ENCODE measurements at regions not wholly inside any gene's neighbourhood (a gene's known extent, or its start where the extent isn't known, plus 50 kb on each side); places are given as distances from the start of the nearest gene placed in this dataset.
A peak's percentile ranks its signal among the peaks of the same experiment; 100 is the strongest.

DNA sequence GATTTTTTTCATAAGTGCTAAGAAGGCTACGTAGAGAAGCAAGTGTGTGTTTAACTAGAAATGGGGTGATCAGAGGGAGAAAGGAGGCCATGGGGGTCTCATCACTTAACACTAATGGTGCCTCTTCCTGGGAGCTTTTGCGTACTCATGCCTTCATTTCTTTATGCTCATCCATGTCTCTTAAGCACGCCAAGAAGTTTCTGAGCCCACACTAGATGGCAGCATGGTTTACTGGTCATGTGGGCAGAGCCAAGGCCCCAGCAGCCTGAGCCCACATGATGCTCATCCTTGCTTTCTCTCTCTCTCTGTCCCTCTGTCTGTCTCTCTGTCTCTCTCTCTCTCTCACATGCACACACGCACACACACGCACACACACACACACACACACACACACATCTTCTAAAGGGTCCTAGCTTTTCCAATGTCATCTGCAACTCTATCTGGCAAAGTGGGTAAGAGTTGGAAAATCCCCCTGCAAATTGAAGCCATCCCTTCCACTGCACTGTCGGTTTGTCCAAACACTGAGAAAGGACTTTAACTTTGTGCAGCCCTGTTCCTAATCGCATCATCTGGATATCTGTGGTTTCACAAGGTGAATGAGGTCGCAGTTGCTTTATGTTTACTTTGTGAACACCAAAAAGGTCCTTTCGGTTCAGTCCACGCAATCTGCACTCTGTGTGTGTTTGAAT, 137.1 kb upstream of the CCDC68 start:
- TF ChIP-seq EZH2 (IDR thresholded peaks at IDR 0.05; ENCODE audit: low read length, unreplicated experiment): no peak
- TF ChIP-seq, protein P1, sequence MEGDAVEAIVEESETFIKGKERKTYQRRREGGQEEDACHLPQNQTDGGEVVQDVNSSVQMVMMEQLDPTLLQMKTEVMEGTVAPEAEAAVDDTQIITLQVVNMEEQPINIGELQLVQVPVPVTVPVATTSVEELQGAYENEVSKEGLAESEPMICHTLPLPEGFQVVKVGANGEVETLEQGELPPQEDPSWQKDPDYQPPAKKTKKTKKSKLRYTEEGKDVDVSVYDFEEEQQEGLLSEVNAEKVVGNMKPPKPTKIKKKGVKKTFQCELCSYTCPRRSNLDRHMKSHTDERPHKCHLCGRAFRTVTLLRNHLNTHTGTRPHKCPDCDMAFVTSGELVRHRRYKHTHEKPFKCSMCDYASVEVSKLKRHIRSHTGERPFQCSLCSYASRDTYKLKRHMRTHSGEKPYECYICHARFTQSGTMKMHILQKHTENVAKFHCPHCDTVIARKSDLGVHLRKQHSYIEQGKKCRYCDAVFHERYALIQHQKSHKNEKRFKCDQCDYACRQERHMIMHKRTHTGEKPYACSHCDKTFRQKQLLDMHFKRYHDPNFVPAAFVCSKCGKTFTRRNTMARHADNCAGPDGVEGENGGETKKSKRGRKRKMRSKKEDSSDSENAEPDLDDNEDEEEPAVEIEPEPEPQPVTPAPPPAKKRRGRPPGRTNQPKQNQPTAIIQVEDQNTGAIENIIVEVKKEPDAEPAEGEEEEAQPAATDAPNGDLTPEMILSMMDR (conservative IDR thresholded peaks at IDR 0.05; ENCODE audit: low read depth, low read length): peak; percentile 68
- Histone ChIP-seq H3F3A (ENCODE audit: low read length, unreplicated experiment) (no peaks in the 10 kb centered on the region), H3K4me2 (ENCODE audit: low read length) (no peak overlapping the region), H2AFZ (ENCODE audit: low read length) (peak overlapping the region; percentile 19; the same call in 1 of the 2 replicates), H3K27me3 (ENCODE audit: low read length) (no peaks in the 10 kb centered on the region), H3K79me2 (ENCODE audit: low read length) (no peaks in the 10 kb centered on the region), H3K27ac (ENCODE audit: low read length) (no peak overlapping the region), H4K20me1 (ENCODE audit: low read length) (no peaks in the 10 kb centered on the region), H3K9me2 (replicated peaks; ENCODE audit: low read length) (no peaks in the 10 kb centered on the region), H3K36me3 (ENCODE audit: low read depth, low read length) (no peaks in the 10 kb centered on the region), H3K4me1 (ENCODE audit: insufficient read depth, low read length) (peaks cover 15% of the 10 kb centered on the region), H3K4me3 (ENCODE audit: low read length) (no peak overlapping the region), H3K9ac (ENCODE audit: low read length) (no peak overlapping the region), H3K9me3 (ENCODE audit: low read length) (no peaks in the 10 kb centered on the region)
- no TSS peak for BruUV-seq (replicated peaks)
- ChIA-PET POLR2A (ENCODE audit: unreplicated experiment) (no interaction called here), CTCF (interaction anchor here (0.6 to 0.7 kb wide), 4 partner anchors 15 to 238 kb away, joined by 3 to 4 read pairs (median 4); no protein-coding TSS in a partner anchor)
- DNase-seq (peak; percentile 72), ATAC-seq (peak; percentile 83)
- intact Hi-C loops (cut with micrococcal nuclease): loop anchor here (2.0 to 10.0 kb wide), 2 partner anchors 138 to 228 kb away; no protein-coding TSS in a partner anchor

DNA sequence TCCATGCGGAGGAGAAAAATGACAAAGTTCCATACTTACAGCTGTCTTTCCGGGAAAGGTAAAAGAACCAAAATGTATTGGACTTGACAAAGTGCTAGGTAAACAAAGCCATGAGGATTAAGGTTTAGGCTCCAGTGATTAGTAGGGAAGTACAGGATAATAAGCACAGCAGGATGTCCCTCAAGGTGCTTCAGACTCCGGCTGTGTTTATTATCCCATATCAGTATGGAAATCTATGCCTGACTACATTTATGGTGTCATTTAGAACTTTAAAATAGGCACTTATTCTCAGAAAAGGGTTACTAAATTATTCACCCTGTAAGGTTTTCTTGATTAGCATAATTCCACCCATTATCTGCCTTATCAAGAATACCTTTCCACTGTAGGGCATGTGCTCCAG, 136.3 kb upstream of the CCDC68 start:
- Histone ChIP-seq H3F3A (ENCODE audit: low read length, unreplicated experiment) (no peaks in the 10 kb centered on the region), H3K79me2 (ENCODE audit: low read length) (no peaks in the 10 kb centered on the region), H3K27ac (ENCODE audit: low read length) (no peak overlapping the region), H4K20me1 (ENCODE audit: low read length) (no peaks in the 10 kb centered on the region), H3K4me3 (ENCODE audit: low read length) (no peak overlapping the region), H3K4me1 (ENCODE audit: insufficient read depth, low read length) (peaks cover 7% of the 10 kb centered on the region), H3K36me3 (ENCODE audit: low read depth, low read length) (no peaks in the 10 kb centered on the region), H3K27me3 (ENCODE audit: low read length) (no peaks in the 10 kb centered on the region), H2AFZ (ENCODE audit: low read length) (no peak overlapping the region), H3K9ac (ENCODE audit: low read length) (no peak overlapping the region), H3K4me2 (ENCODE audit: low read length) (no peak overlapping the region), H3K9me2 (replicated peaks; ENCODE audit: low read length) (no peaks in the 10 kb centered on the region), H3K9me3 (ENCODE audit: low read length) (no peaks in the 10 kb centered on the region)
- POLR2A ChIA-PET (ENCODE audit: unreplicated experiment): no interaction called here
- no peak for TF ChIP-seq EZH2phosphoT487 (IDR thresholded peaks at IDR 0.05; ENCODE audit: borderline replicate concordance, low read length)
- TF ChIP-seq EZH2 (IDR thresholded peaks at IDR 0.05; ENCODE audit: low read length, unreplicated experiment): no peak
- TF ChIP-seq, protein P1 (conservative IDR thresholded peaks at IDR 0.05; ENCODE audit: low read depth, low read length): no peak
- intact Hi-C loops (cut with micrococcal nuclease): loop anchor here (10.0 kb wide), 1 partner anchor 229 kb away; no protein-coding TSS in a partner anchor
- no peak for DNase-seq
- CTCF ChIA-PET: interaction anchor here (0.6 kb wide), 2 partner anchors 45 to 203 kb away, joined by 3 read pairs; no protein-coding TSS in a partner anchor
- ATAC-seq: no peak
- BruUV-seq (replicated peaks): no TSS peak

DNA sequence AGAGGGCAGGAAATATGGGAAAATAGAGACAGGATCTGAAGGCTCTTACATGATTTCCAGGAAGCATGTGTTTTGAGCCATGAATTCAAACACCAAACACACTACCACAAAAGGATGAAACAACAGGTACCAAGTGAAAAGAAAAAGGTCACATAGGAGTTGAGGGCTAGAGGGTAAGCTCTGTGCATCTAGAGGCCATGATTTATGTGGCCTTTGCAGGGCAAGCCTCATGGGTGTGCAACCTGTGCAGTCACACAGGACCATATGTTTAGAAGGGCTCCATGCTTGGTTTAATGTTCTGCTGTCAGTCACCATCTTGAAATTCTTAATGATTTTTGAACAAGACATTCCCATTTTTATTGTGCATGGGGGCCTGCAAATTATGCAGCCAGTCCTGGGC, 134.5 kb upstream of the CCDC68 start:
- H3K4me1 ChIP-seq (ENCODE audit: insufficient read depth, low read length): no peaks in the 10 kb centered on the region

More for the DNA sequence above, 134.5 kb upstream of the CCDC68 start:
- H3K79me2 ChIP-seq (ENCODE audit: low read length): no peaks in the 10 kb centered on the region
- H3K4me2 ChIP-seq (ENCODE audit: low read length): no peak overlapping the region
- H3K9me2 ChIP-seq (replicated peaks; ENCODE audit: low read length): no peaks in the 10 kb centered on the region
- DNase-seq (no peak), ATAC-seq (no peak)
- H3K9me3 ChIP-seq (ENCODE audit: low read length): no peaks in the 10 kb centered on the region
- H3K36me3 ChIP-seq (ENCODE audit: low read depth, low read length): no peaks in the 10 kb centered on the region
- H2AFZ ChIP-seq (ENCODE audit: low read length): no peak overlapping the region
- BruUV-seq (replicated peaks): no TSS peak
- H3K4me3 ChIP-seq (ENCODE audit: low read length): no peak overlapping the region
- no peak overlapping the region for H3K9ac ChIP-seq (ENCODE audit: low read length)
- intact Hi-C loops (cut with micrococcal nuclease): loop anchor here (10.0 kb wide), 1 partner anchor 231 kb away; no protein-coding TSS in a partner anchor
- H3K27me3 ChIP-seq (ENCODE audit: low read length): no peaks in the 10 kb centered on the region
- CTCF ChIA-PET: no interaction called here
- TF ChIP-seq EZH2 (IDR thresholded peaks at IDR 0.05; ENCODE audit: low read length, unreplicated experiment): no peak
- TF ChIP-seq, protein P1 (conservative IDR thresholded peaks at IDR 0.05; ENCODE audit: low read depth, low read length): no peak
- no peak for TF ChIP-seq EZH2phosphoT487 (IDR thresholded peaks at IDR 0.05; ENCODE audit: borderline replicate concordance, low read length)
- H4K20me1 ChIP-seq (ENCODE audit: low read length): no peaks in the 10 kb centered on the region
- H3K27ac ChIP-seq (ENCODE audit: low read length): no peak overlapping the region
- H3F3A ChIP-seq (ENCODE audit: low read length, unreplicated experiment): no peaks in the 10 kb centered on the region
- POLR2A ChIA-PET (ENCODE audit: unreplicated experiment): interaction anchor here (0.6 kb wide), 1 partner anchor 529 kb away, joined by 3 read pairs; no protein-coding TSS in a partner anchor
